Lung (tissue), 11 donors: ENCODE measurements at regions not wholly inside any gene's neighbourhood (a gene's known extent, or its start where the extent isn't known, plus 50 kb on each side); places are given as distances from the start of the nearest gene placed in this dataset.
"Not testable (repeated sequence)": the region's sequence is repeated elsewhere in the genome, so short reads cannot be mapped to it uniquely, and the experiment has no call there.

Source experiments
- ATAC-seq: fragments of 200-7000 bp; cut with Tn5 transposase; one replicate; pipeline ENCODE4 v1.9.1; 2020; ENCODE audit warnings: moderate number of reproducible peaks; ENCODE audit not compliant: insufficient read depth, low FRiP score
- DNase-seq, 3 donors: peaks; one replicate each; pipeline ENCODE4 v3.0.0-alpha.2; 2013 to 2017
- H3K27ac ChIP-seq, 2 donors: one replicate each; pipeline ENCODE4 v1.5.1; 2013; ENCODE audit warnings: mild to moderate bottlenecking in 2 of 2, moderate library complexity in 2 of 2, control low read depth in 1 of 2, inconsistent platforms in 1 of 2, low read depth in 1 of 2, low read length in 1 of 2
- H3K27me3 ChIP-seq, 3 donors: one replicate each; pipeline ENCODE4 v1.5.1; 2013; ENCODE audit warnings: low read length in 2 of 3; ENCODE audit not compliant: control insufficient read depth in 3 of 3, insufficient read depth in 3 of 3
- H3K36me3 ChIP-seq, 4 donors: one replicate each; pipeline ENCODE4 v1.5.1; 2013; ENCODE audit warnings: low read length in 4 of 4, mild to moderate bottlenecking in 1 of 4, moderate library complexity in 1 of 4; ENCODE audit not compliant: control insufficient read depth in 4 of 4, insufficient read depth in 4 of 4
- H3K4me1 ChIP-seq, 5 donors: one replicate each; pipeline ENCODE4 v1.5.1; 2013; ENCODE audit warnings: low read length in 5 of 5, mild to moderate bottlenecking in 2 of 5, moderate library complexity in 1 of 5; ENCODE audit not compliant: control insufficient read depth in 5 of 5, insufficient read depth in 5 of 5
- H3K4me3 ChIP-seq: one replicate; pipeline ENCODE4 v1.5.1; 2013; ENCODE audit warnings: mild to moderate bottlenecking, control low read depth, moderate library complexity
- H3K9ac ChIP-seq, 2 donors: one replicate each; pipeline ENCODE4 v1.5.1; 2013; ENCODE audit warnings: low read length in 2 of 2, control low read depth in 1 of 2; ENCODE audit not compliant: insufficient read depth in 1 of 2
- H3K9me3 ChIP-seq, 4 donors: one replicate each; pipeline ENCODE4 v1.5.1; 2013; ENCODE audit warnings: low read length in 3 of 4, mild to moderate bottlenecking in 1 of 4, moderate library complexity in 1 of 4; ENCODE audit not compliant: control insufficient read depth in 4 of 4, insufficient read depth in 3 of 4
- WGBS, 2 donors: extraction: QIAGEN DNeasy Blood & Tissue Kit; methylation state at CpG; one replicate each; pipeline ENCODE4 v1.1.7; 2013; 5-methylcytosine and 5-hydroxymethylcytosine counted together
- TF ChIP-seq, protein P1 (sequence below): IDR thresholded peaks from 2 replicates; pipeline ENCODE4 v1.5.1; 2012; ENCODE audit warnings: mild to moderate bottlenecking; ENCODE audit errors: control extremely low read depth, extremely low read depth
- donor health status: control.
- donor health status: control.
- donor health status: Bipolar disorder and iron deficiency.
- donor health status: healthy.
- donor health status: DM: yes; HTN: yes; CAD: no.

DNA sequence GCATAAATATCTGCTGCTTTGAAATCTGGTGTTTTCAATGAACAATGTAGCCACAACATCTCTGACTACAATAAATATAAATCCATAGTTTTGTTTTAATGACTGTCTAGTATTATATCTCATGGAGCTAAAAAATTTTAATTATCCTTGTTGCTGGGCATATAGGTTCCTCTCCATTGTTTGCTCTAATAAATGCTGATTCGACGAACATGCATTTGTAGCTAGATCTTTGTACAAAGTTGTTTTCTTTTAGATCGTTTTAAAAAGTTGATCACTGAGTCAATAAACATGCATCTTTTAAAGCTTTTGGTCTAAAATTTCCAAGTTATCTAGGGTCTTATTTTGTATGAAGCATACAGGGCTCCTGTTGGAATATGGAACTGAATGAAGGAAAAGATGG lies 130.5 kb upstream of the GPR101 start:
- Histone ChIP-seq H3K9me3 (peaks cover 0 to 2% (median 0%) of the 10 kb centered on the region in 4 donors), H3K4me3 (no peak overlapping the region), H3K4me1 (no peaks in the 10 kb centered on the region), H3K9ac (no peak overlapping the region), H3K27me3 (peaks cover 5 to 7% (median 6%) of the 10 kb centered on the region in 3 donors), H3K27ac (no peak overlapping the region), H3K36me3 (no peaks in the 10 kb centered on the region)
- TF ChIP-seq, protein P1, sequence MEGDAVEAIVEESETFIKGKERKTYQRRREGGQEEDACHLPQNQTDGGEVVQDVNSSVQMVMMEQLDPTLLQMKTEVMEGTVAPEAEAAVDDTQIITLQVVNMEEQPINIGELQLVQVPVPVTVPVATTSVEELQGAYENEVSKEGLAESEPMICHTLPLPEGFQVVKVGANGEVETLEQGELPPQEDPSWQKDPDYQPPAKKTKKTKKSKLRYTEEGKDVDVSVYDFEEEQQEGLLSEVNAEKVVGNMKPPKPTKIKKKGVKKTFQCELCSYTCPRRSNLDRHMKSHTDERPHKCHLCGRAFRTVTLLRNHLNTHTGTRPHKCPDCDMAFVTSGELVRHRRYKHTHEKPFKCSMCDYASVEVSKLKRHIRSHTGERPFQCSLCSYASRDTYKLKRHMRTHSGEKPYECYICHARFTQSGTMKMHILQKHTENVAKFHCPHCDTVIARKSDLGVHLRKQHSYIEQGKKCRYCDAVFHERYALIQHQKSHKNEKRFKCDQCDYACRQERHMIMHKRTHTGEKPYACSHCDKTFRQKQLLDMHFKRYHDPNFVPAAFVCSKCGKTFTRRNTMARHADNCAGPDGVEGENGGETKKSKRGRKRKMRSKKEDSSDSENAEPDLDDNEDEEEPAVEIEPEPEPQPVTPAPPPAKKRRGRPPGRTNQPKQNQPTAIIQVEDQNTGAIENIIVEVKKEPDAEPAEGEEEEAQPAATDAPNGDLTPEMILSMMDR = no peak
- DNase-seq = no peak
- WGBS, 2 donors = 62 to 86% methylated on average over 3 of the region's 3 CpGs
- ATAC-seq = no peak

DNA sequence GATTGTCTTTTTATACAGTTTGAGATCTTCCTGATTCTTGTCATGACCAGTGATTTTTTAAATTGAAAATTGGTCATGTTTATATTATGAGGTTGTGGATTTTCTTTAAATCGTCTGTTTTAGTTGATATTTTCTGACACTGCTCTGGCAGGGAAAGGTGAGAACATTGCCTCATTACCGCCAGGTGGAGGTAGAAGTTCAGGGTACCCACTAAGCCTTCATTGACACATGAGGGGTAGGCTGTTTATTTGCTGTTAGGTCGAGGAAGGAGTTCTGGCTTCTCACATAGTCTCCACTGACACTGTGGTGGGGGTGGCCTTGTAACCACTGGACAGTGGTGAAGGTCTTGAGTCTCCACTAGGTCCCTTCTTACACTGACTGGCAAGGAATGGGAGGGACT lies 117.6 kb upstream of the GPR101 start:
- Histone ChIP-seq H3K27ac (no peak overlapping the region), H3K27me3 (peaks cover 0 to 9% (median 0%) of the 10 kb centered on the region in 3 donors), H3K9ac (no peak overlapping the region), H3K36me3 (no peaks in the 10 kb centered on the region), H3K4me3 (no peak overlapping the region), H3K9me3 (no peaks in the 10 kb centered on the region), H3K4me1 (no peaks in the 10 kb centered on the region)
- ATAC-seq (no peak), DNase-seq (no peak)
- TF ChIP-seq, protein P1 = no peak
- 21 to 65% methylated on average over 3 of the region's 3 CpGs for WGBS, 2 donors

DNA sequence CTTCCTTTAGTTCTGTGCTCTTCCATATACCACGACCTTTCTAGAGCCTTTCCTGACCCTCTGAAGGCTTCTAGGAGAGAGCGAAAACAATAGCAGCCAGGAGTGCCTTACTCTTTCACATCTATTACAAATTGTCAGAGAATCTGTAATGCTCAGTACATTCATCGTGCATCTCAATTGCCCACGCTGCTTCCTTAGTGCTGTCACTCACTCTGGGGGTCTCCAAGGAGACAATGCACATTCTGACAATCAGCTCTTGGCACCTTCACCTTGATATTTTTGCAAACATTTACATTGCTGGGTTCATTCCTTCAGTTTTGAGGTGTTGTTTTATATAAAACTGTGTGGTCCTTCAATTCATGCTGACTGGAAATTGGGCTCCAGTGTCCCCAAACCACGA lies 110.1 kb upstream of the GPR101 start:
- TF ChIP-seq, protein P1 = no peak
- DNase-seq = no peak
- WGBS, 2 donors = 65 to 84% methylated on average over 5 of the region's 5 CpGs

DNA sequence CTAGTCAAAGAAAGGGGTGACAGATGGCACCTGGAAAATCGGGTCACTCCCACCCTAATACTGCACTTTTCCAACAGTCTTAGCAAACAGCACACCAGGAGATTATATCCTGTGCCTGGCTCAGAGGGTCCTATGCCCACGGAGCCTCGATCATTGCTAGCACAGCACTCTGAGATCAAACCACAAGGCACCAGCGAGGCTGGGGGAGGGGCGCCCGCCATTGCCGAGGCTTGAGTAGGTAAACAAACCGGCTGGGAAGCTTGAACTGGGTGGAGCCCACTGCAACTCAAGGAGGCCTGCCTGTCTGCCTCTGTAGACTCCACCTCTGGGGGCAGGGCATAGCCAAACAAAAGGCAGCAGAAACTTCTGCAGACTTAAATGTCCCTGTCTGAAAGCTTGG lies 88.9 kb upstream of the GPR101 start:
- H3K27ac ChIP-seq, H3K4me1 ChIP-seq, H3K4me3 ChIP-seq, DNase-seq, H3K36me3 ChIP-seq, ATAC-seq, H3K9me3 ChIP-seq, H3K27me3 ChIP-seq, H3K9ac ChIP-seq: not testable (repeated sequence)
- WGBS, 2 donors = 88 to 98% methylated on average over 7 to 8 of the region's 8 CpGs

More for the DNA sequence above, 110.1 kb upstream of the GPR101 start:
- no peak overlapping the region for H3K27ac ChIP-seq
- H3K36me3 ChIP-seq = no peaks in the 10 kb centered on the region
- no peaks in the 10 kb centered on the region for H3K4me1 ChIP-seq
- H3K9me3 ChIP-seq = no peaks in the 10 kb centered on the region
- no peak overlapping the region for H3K4me3 ChIP-seq
- peaks cover 0 to 5% (median 3%) of the 10 kb centered on the region in 3 donors for H3K27me3 ChIP-seq
- ATAC-seq = no peak
- H3K9ac ChIP-seq = no peak overlapping the region
